SIG-M5 treated with dmso at 0.1 percent for 504 hours (cell line): ENCODE measurements at regions not wholly inside any gene's neighbourhood (a gene's known extent, or its start where the extent isn't known, plus 50 kb on each side); places are given as distances from the start of the nearest gene placed in this dataset.
A peak's percentile ranks its signal among the peaks of the same experiment; 100 is the strongest.
"Not testable (repeated sequence)": the region's sequence is repeated elsewhere in the genome, so short reads cannot be mapped to it uniquely, and the experiment has no call there.

Source experiments
- DNase-seq: peaks from one replicate; lab custom pipeline; 2025; ENCODE audit not compliant: unreplicated experiment; lab: John Stamatoyannopoulos, UW

GRCh38 chr12:59405992-59406391 lies 189.8 kb upstream of the SLC16A7 start:
- DNase-seq = no peak

GRCh38 chr12:59404109-59404650 lies 191.6 kb upstream of the SLC16A7 start:
- DNase-seq = no peak

GRCh38 chr12:59403259-59403932 lies 192.4 kb upstream of the SLC16A7 start:
- DNase-seq = peak; percentile 59

- no peak for DNase-seq
Observed at GRCh38 chr12:59401862-59402261, 194.0 kb upstream of the SLC16A7 start.

- DNase-seq = no peak
Observed at GRCh38 chr12:59398164-59398563, 197.7 kb upstream of the SLC16A7 start.

- no peak for DNase-seq
Observed at GRCh38 chr12:59396919-59397318, 198.9 kb upstream of the SLC16A7 start.

GRCh38 chr12:59396519-59396918 lies 199.3 kb upstream of the SLC16A7 start:
- no peak for DNase-seq

- not testable (repeated sequence) for DNase-seq
Observed at GRCh38 chr12:59395310-59395709, 200.5 kb upstream of the SLC16A7 start.

GRCh38 chr12:59393506-59393905 lies 202.3 kb upstream of the SLC16A7 start:
- DNase-seq = no peak

- DNase-seq = no peak
Observed at GRCh38 chr12:59389968-59390576, 205.8 kb upstream of the SLC16A7 start.

GRCh38 chr12:59388694-59389093 lies 207.1 kb upstream of the SLC16A7 start:
- DNase-seq = no peak

GRCh38 chr12:59388176-59388575 lies 207.7 kb upstream of the SLC16A7 start:
- DNase-seq = no peak

- DNase-seq = no peak
Observed at GRCh38 chr12:59386236-59386635, 209.6 kb upstream of the SLC16A7 start.

- DNase-seq = no peak
Observed at GRCh38 chr12:59383079-59383822, 212.6 kb upstream of the SLC16A7 start.

- no peak for DNase-seq
Observed at GRCh38 chr12:59382282-59383078, 213.3 kb upstream of the SLC16A7 start.

GRCh38 chr12:59381106-59381505 lies 214.7 kb upstream of the SLC16A7 start:
- DNase-seq = no peak

GRCh38 chr12:59375633-59376032 lies 220.2 kb upstream of the SLC16A7 start:
- no peak for DNase-seq

GRCh38 chr12:59374783-59375182 lies 221.0 kb upstream of the SLC16A7 start:
- DNase-seq = no peak

GRCh38 chr12:59372956-59373355 lies 222.9 kb upstream of the SLC16A7 start:
- DNase-seq = no peak

- no peak for DNase-seq
Observed at GRCh38 chr12:59370933-59371332, 224.9 kb upstream of the SLC16A7 start.

GRCh38 chr12:59365133-59365532 lies 230.7 kb upstream of the SLC16A7 start:
- DNase-seq = no peak
